HepG2 (cell line): ENCODE measurements at regions not wholly inside any gene's neighbourhood (a gene's known extent, or its start where the extent isn't known, plus 50 kb on each side); places are given as distances from the start of the nearest gene placed in this dataset.

Experiments used
- ATAC-seq: fragments of 200-7000 bp; cut with Tn5 transposase; 3 replicates; pipeline ENCODE4 v1.9.1; 2020; ENCODE audit warnings: mild to moderate bottlenecking, moderate library complexity
- BruUV-seq: library from RNA; stranded (reverse); fragments of 400-500 nt; replicated peaks from 2 replicates; lab custom pipeline; 2021; lab: Mats Ljungman, UMichigan
- CTCF ChIA-PET: fragments of 300-600 bp; formaldehyde crosslinking; extraction: SDS; loops from one replicate; lab custom pipeline; 2021; ENCODE audit warnings: low total read pairs, inconsistent platforms, low intra/inter-chr PET ratio; lab: Yijun Ruan, JAX
- POLR2A ChIA-PET: fragments of 350-600 bp; sonication (Branson Sonifier 250); formaldehyde crosslinking; loops from one replicate; lab custom pipeline; 2020; ENCODE audit warnings: antibody characterized with exemption, inconsistent platforms; lab: Yijun Ruan, JAX
- DNase-seq: peaks from one replicate; pipeline ENCODE4 v3.0.0-alpha.2; 2015; ENCODE audit warnings: low spot score
- FAIRE-seq: peaks from 3 replicates; lab custom pipeline; 2011; peaks lifted over from hg19 to GRCh38; lab: Jason Lieb, UNC
- H2AFZ ChIP-seq: one replicate; pipeline ENCODE4 v1.6.1; 2011; ENCODE audit warnings: low read length, inconsistent platforms
- H3K27ac ChIP-seq: fragments of 300-600 bp; 3 replicates; pipeline ENCODE4 v1.8.0; 2011; ENCODE audit warnings: mixed run types, mild to moderate bottlenecking, mixed read lengths, low read length, inconsistent platforms; ENCODE audit not compliant: insufficient read depth; ENCODE audit errors: extremely low read length
- H3K27me3 ChIP-seq, 2 experiments: fragments of 200-600 bp in 1 of 2; 2 replicates in 1 of 2; 3 replicates in 1 of 2; pipeline versions ENCODE4 v1.6.0 to v1.8.0; 2011; ENCODE audit warnings: low read length in 2 of 2, mild to moderate bottlenecking in 2 of 2, moderate library complexity in 2 of 2, inconsistent platforms in 1 of 2; ENCODE audit not compliant: insufficient read depth in 2 of 2, control insufficient read depth in 1 of 2
- H3K36me3 ChIP-seq, 2 experiments: fragments of 200-600 bp in 1 of 2; replicated peaks in 1 of 2; 2 replicates in 1 of 2; 3 replicates in 1 of 2; pipeline versions ENCODE4 v1.5.1 to v1.8.0; 2011; ENCODE audit warnings: low read length in 2 of 2, inconsistent platforms in 1 of 2; ENCODE audit not compliant: insufficient read depth in 2 of 2, control insufficient read depth in 1 of 2
- H3K4me1 ChIP-seq: 2 replicates; pipeline ENCODE4 v1.5.1; 2012; ENCODE audit warnings: low read length, inconsistent platforms; ENCODE audit not compliant: insufficient read depth
- H3K4me2 ChIP-seq: 2 replicates; pipeline ENCODE4 v1.6.0; 2011; ENCODE audit warnings: low read depth, low read length, inconsistent platforms
- H3K4me3 ChIP-seq, 3 experiments: fragments of 200-600 bp in 1 of 3; sonication (generic), shearing (Covaris generic) in 1 of 3; replicated peaks in 1 of 3; 2 replicates each; pipeline ENCODE4 v1.5.1; 2011 to 2016; ENCODE audit warnings: low read length in 3 of 3, inconsistent platforms in 2 of 3, low read depth in 2 of 3, mild to moderate bottlenecking in 2 of 3, control low read depth in 1 of 3, mixed read lengths in 1 of 3; ENCODE audit not compliant: insufficient read depth in 1 of 3
- H3K79me2 ChIP-seq: one replicate; pipeline ENCODE4 v1.6.1; 2011; ENCODE audit warnings: low read length, inconsistent platforms; ENCODE audit not compliant: insufficient read depth
- H3K9ac ChIP-seq: 2 replicates; pipeline ENCODE4 v1.6.0; 2011; ENCODE audit warnings: mild to moderate bottlenecking, low read depth, low read length, inconsistent platforms; ENCODE audit not compliant: insufficient read depth
- H3K9me3 ChIP-seq: 2 replicates; pipeline ENCODE4 v1.5.1; 2012; ENCODE audit warnings: mild to moderate bottlenecking, low read length
- H4K20me1 ChIP-seq: 2 replicates; pipeline ENCODE4 v1.6.0; 2011; ENCODE audit warnings: inconsistent platforms, mild to moderate bottlenecking, low read length, moderate library complexity; ENCODE audit not compliant: insufficient read depth
- FOXJ3 ChIP-seq: sonication (generic); formaldehyde crosslinking; IDR thresholded peaks from 2 replicates; pipeline ENCODE4 v1.4.0; 2020; ENCODE audit warnings: missing genetic modification reagents, mild to moderate bottlenecking, borderline replicate concordance
- IRX3 ChIP-seq: sonication (generic); formaldehyde crosslinking; IDR thresholded peaks from 2 replicates; pipeline ENCODE4 v1.8.1; 2023; ENCODE audit warnings: mild to moderate bottlenecking, low read depth, missing genetic modification reagents, borderline replicate concordance
- MATR3 ChIP-seq: sonication (generic); formaldehyde crosslinking; IDR thresholded peaks from 2 replicates; pipeline ENCODE4 v1.4.0; 2020; ENCODE audit warnings: missing genetic modification reagents
- MYNN ChIP-seq: sonication (generic); formaldehyde crosslinking; IDR thresholded peaks from 2 replicates; pipeline ENCODE4 v1.4.0; 2020; ENCODE audit warnings: mild to moderate bottlenecking, low read depth, missing genetic modification reagents
- NFYB ChIP-seq: sonication (generic); formaldehyde crosslinking; IDR thresholded peaks from 2 replicates; pipeline ENCODE4 v1.4.0; 2020; ENCODE audit warnings: missing genetic modification reagents
- ZNF562 ChIP-seq: sonication (generic); formaldehyde crosslinking; IDR thresholded peaks from 2 replicates; pipeline ENCODE4 v1.8.0; 2022; ENCODE audit warnings: missing genetic modification reagents, borderline replicate concordance
- ZNF781 ChIP-seq: sonication (generic); formaldehyde crosslinking; IDR thresholded peaks from 2 replicates; pipeline ENCODE4 v1.5.1; 2020; ENCODE audit warnings: borderline replicate concordance, mild to moderate bottlenecking, missing genetic modification reagents; ENCODE audit errors: not compliant biosample characterization
- WGBS: methylation state at CpG from one replicate; pipeline ENCODE4 v1.1.6; 2017; ENCODE audit warnings: low lambda C conversion rate; 5-methylcytosine and 5-hydroxymethylcytosine counted together
- in situ Hi-C: cut with HindIII; loops from 2 replicates; pipeline ENCODE4 v1.10.0; 2017; ENCODE audit warnings: low pct_unique_long_range_greater_than_20kb; ENCODE audit not compliant: extremely low pct_ligation_motif_present
- intact Hi-C: fragments of 100-400 bp; cut with micrococcal nuclease; formaldehyde crosslinking; loops from one replicate; pipeline ENCODE4 v1.10.0; 2022; ENCODE audit not compliant: unreplicated experiment
- TF ChIP-seq, protein P1 (sequence below): sonication (generic); formaldehyde crosslinking; IDR thresholded peaks from one replicate; pipeline ENCODE4 v1.5.1; 2020; ENCODE audit warnings: mild to moderate bottlenecking, missing genetic modification reagents; ENCODE audit errors: not compliant biosample characterization

DNA sequence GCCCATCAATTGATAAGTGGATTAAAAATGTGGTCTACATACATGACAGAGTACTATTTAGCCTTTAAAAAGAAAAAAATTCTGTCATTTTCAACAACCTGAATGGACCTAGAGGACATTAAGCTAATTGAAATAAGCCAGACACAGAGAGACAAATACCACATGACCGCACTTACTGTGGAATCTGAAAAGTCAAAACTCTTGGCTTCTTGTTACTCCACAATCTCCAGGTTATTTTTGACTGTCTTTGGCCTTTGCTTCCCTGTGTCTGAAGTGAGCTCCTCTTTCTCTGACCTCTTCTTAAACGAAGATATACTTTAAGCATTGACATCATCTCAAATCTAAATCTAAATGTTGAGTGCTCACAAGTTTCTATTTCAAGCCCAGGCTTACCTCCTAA lies 265.5 kb upstream of the ADRA1B start:
- Histone ChIP-seq H3K9me3 (no peaks in the 10 kb centered on the region), H3K27ac (no peak overlapping the region), H3K27me3 (no peaks in the 10 kb centered on the region; a peak in 1 of 5 replicates), H3K9ac (no peak overlapping the region), H3K79me2 (no peaks in the 10 kb centered on the region), H3K4me3 (no peak overlapping the region), H3K36me3 (no peaks in the 10 kb centered on the region), H4K20me1 (no peaks in the 10 kb centered on the region), H3K4me2 (no peak overlapping the region), H2AFZ (no peak overlapping the region), H3K4me1 (no peaks in the 10 kb centered on the region)
- POLR2A ChIA-PET = no interaction called here
- no peak for ATAC-seq
- FAIRE-seq = no peak
- WGBS = 0% methylated on average over 2 of the region's 2 CpGs
- BruUV-seq = no TSS peak
- in situ Hi-C loops = no loop called here
- DNase-seq = no peak
- intact Hi-C loops = no loop called here
- no peak for TF ChIP-seq FOXJ3
- CTCF ChIA-PET = no interaction called here

DNA sequence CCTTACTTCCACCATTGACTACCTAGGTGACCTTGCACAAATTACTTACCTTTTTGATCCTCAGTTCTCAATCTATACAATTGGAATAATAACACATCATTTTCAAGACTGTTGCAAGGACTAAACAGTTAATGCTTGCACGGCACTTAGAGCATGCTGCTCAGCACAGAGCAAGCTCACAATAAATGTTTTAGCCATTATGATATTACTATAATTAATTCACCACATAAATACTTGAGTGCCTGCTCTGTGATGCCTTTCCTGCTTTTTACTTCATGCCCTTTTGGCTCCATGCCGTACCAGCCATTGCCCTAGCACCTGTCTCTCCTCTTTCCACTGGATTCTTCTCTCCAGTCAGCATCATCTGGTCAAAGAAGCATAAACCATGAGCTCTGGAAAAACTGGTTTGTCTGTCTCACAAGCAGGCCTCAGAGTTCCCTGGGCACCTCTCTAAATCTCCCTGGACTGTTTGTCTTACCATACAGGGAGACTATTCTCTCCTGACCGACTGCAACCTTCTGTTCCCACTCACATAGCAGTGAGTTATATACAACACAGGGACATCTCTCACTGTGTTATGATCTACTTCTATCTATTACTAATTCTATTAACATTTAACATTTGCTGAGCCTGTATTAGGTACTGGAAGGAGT lies 260.4 kb upstream of the ADRA1B start:
- FAIRE-seq = no peak

More for the DNA sequence above, 260.4 kb upstream of the ADRA1B start:
- DNase-seq = no peak
- H3K27ac ChIP-seq = no peak overlapping the region
- TF ChIP-seq, protein P1, sequence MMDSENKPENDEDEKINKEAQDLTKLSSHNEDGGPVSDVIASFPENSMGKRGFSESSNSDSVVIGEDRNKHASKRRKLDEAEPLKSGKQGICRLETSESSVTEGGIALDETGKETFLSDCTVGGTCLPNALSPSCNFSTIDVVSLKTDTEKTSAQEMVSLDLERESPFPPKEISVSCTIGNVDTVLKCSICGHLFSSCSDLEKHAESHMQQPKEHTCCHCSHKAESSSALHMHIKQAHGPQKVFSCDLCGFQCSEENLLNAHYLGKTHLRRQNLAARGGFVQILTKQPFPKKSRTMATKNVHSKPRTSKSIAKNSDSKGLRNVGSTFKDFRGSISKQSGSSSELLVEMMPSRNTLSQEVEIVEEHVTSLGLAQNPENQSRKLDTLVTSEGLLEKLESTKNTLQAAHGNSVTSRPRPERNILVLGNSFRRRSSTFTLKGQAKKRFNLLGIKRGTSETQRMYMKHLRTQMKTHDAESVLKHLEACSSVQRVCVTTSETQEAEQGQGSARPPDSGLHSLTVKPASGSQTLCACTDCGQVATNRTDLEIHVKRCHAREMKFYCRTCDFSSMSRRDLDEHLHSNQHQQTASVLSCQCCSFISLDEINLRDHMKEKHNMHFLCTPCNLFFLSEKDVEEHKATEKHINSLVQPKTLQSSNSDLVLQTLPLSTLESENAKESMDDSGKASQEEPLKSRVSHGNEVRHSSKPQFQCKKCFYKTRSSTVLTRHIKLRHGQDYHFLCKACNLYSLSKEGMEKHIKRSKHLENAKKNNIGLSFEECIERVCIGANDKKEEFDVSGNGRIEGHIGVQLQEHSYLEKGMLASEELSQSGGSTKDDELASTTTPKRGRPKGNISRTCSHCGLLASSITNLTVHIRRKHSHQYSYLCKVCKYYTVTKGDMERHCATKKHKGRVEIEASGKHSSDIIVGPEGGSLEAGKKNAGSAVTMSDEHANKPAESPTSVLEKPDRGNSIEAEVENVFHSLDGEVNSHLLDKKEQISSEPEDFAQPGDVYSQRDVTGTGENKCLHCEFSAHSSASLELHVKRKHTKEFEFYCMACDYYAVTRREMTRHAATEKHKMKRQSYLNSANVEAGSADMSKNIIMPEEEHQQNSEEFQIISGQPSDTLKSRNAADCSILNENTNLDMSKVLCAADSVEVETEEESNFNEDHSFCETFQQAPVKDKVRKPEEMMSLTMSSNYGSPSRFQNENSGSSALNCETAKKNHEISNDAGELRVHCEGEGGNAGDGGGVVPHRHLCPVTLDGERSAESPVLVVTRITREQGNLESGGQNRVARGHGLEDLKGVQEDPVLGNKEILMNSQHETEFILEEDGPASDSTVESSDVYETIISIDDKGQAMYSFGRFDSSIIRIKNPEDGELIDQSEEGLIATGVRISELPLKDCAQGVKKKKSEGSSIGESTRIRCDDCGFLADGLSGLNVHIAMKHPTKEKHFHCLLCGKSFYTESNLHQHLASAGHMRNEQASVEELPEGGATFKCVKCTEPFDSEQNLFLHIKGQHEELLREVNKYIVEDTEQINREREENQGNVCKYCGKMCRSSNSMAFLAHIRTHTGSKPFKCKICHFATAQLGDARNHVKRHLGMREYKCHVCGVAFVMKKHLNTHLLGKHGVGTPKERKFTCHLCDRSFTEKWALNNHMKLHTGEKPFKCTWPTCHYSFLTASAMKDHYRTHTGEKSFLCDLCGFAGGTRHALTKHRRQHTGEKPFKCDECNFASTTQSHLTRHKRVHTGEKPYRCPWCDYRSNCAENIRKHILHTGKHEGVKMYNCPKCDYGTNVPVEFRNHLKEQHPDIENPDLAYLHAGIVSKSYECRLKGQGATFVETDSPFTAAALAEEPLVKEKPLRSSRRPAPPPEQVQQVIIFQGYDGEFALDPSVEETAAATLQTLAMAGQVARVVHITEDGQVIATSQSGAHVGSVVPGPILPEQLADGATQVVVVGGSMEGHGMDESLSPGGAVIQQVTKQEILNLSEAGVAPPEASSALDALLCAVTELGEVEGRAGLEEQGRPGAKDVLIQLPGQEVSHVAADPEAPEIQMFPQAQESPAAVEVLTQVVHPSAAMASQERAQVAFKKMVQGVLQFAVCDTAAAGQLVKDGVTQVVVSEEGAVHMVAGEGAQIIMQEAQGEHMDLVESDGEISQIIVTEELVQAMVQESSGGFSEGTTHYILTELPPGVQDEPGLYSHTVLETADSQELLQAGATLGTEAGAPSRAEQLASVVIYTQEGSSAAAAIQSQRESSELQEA (CRISPR knock-in tag) = no peak
- no peak for TF ChIP-seq ZNF562
- no peak for TF ChIP-seq MYNN (CRISPR knock-in tag)
- TF ChIP-seq ZNF781 (CRISPR knock-in tag) = no peak
- TF ChIP-seq NFYB (CRISPR knock-in tag) = no peak
- TF ChIP-seq IRX3 (CRISPR knock-in tag) = no peak
- no peak for TF ChIP-seq MATR3 (CRISPR knock-in tag)
- no peaks in the 10 kb centered on the region for H3K4me1 ChIP-seq
- CTCF ChIA-PET = no interaction called here
- intact Hi-C loops = no loop called here
- in situ Hi-C loops = no loop called here
- H3K36me3 ChIP-seq = no peaks in the 10 kb centered on the region
- POLR2A ChIA-PET = no interaction called here
- H3K4me2 ChIP-seq = no peak overlapping the region
- ATAC-seq = no peak
- H3K9me3 ChIP-seq = no peaks in the 10 kb centered on the region
- H2AFZ ChIP-seq = no peak overlapping the region
- no peaks in the 10 kb centered on the region; a peak in 1 of 5 replicates for H3K27me3 ChIP-seq
- no peak overlapping the region for H3K9ac ChIP-seq
- no TSS peak for BruUV-seq
- no peaks in the 10 kb centered on the region for H4K20me1 ChIP-seq
- H3K79me2 ChIP-seq = no peaks in the 10 kb centered on the region
- H3K4me3 ChIP-seq = no peak overlapping the region
- whole genome bisulfite sequencing = 5% methylated on average over 3 of the region's 3 CpGs
